Keratinocyte (primary cell): ENCODE measurements at regions not wholly inside any gene's neighbourhood (a gene's known extent, or its start where the extent isn't known, plus 50 kb on each side); places are given as distances from the start of the nearest gene placed in this dataset.

Experiments used
- DNase-seq: peaks from one replicate; pipeline ENCODE4 v3.0.0-alpha.2; 2011; ENCODE audit warnings: low read depth, missing footprints, low spot score
- FAIRE-seq: peaks from 2 replicates; lab custom pipeline; 2011; peaks lifted over from hg19 to GRCh38; lab: Jason Lieb, UNC
- H2AFZ ChIP-seq: 2 replicates; pipeline ENCODE4 v1.6.0; 2012; ENCODE audit warnings: low read length, control low read depth, inconsistent platforms; ENCODE audit not compliant: control insufficient read depth
- H3K27ac ChIP-seq: 2 replicates; pipeline ENCODE4 v1.5.1; 2011; ENCODE audit warnings: low read length; ENCODE audit not compliant: control insufficient read depth, insufficient read depth
- H3K27me3 ChIP-seq: 3 replicates; pipeline ENCODE4 v1.6.0; 2011; ENCODE audit warnings: low read length; ENCODE audit not compliant: control insufficient read depth, insufficient read depth; ENCODE audit errors: extremely low read depth
- H3K36me3 ChIP-seq, 2 experiments: 2 replicates in 1 of 2; 3 replicates in 1 of 2; pipeline ENCODE4 v1.5.1; 2011; ENCODE audit warnings: low read length in 2 of 2, mild to moderate bottlenecking in 1 of 2; ENCODE audit not compliant: control insufficient read depth in 2 of 2, insufficient read depth in 2 of 2; ENCODE audit errors: extremely low read depth in 1 of 2
- H3K4me1 ChIP-seq: 3 replicates; pipeline ENCODE4 v1.5.1; 2011; ENCODE audit warnings: low read length; ENCODE audit not compliant: control insufficient read depth, insufficient read depth; ENCODE audit errors: extremely low read depth
- H3K4me2 ChIP-seq: 3 replicates; pipeline ENCODE4 v1.6.0; 2011; ENCODE audit warnings: low read depth, low read length; ENCODE audit not compliant: control insufficient read depth, insufficient read depth; ENCODE audit errors: extremely low read depth
- H3K4me3 ChIP-seq, 3 experiments: fragments of 200-600 bp in 1 of 3; sonication (generic) in 1 of 3; 2 replicates in 2 of 3; 3 replicates in 1 of 3; pipeline ENCODE4 v1.5.1; 2011 to 2016; ENCODE audit warnings: low read length in 3 of 3, mild to moderate bottlenecking in 3 of 3, control low read depth in 2 of 3, inconsistent platforms in 1 of 3, low read depth in 1 of 3, mixed read lengths in 1 of 3, mixed run types in 1 of 3, moderate library complexity in 1 of 3; ENCODE audit not compliant: control insufficient read depth in 2 of 3, insufficient read depth in 2 of 3; ENCODE audit errors: extremely low read depth in 1 of 3
- H3K79me2 ChIP-seq: 2 replicates; pipeline ENCODE4 v1.6.0; 2012; ENCODE audit warnings: low read length; ENCODE audit not compliant: control insufficient read depth, insufficient read depth
- H3K9ac ChIP-seq: 3 replicates; pipeline ENCODE4 v1.6.0; 2011; ENCODE audit warnings: low read length; ENCODE audit not compliant: control insufficient read depth, insufficient read depth; ENCODE audit errors: extremely low read depth
- H3K9me1 ChIP-seq: 3 replicates; pipeline ENCODE4 v1.6.0; 2011; ENCODE audit warnings: low read length; ENCODE audit not compliant: control insufficient read depth, insufficient read depth; ENCODE audit errors: extremely low read depth
- H3K9me3 ChIP-seq: 2 replicates; pipeline ENCODE4 v1.5.1; 2012; ENCODE audit warnings: low read depth, low read length; ENCODE audit not compliant: control insufficient read depth
- H4K20me1 ChIP-seq: 3 replicates; pipeline ENCODE4 v1.6.0; 2011; ENCODE audit warnings: low read length; ENCODE audit not compliant: control insufficient read depth, insufficient read depth; ENCODE audit errors: extremely low read depth
- CTCF ChIP-seq, 3 experiments: IDR thresholded peaks in 1 of 3; conservative IDR thresholded peaks in 1 of 3; optimal IDR thresholded peaks in 1 of 3; 2 replicates in 2 of 3; 3 replicates in 1 of 3; pipeline versions ENCODE3 to v1.5.1; 2011; ENCODE audit warnings: low read length in 3 of 3, mild to moderate bottlenecking in 3 of 3, moderate library complexity in 2 of 3, control low read depth in 1 of 3, inconsistent platforms in 1 of 3; ENCODE audit not compliant: insufficient read depth in 2 of 3; ENCODE audit errors: extremely low read depth in 1 of 3
- EZH2 ChIP-seq: IDR thresholded peaks from one replicate; pipeline ENCODE4 v1.6.1; 2012; ENCODE audit warnings: inconsistent platforms, mild to moderate bottlenecking, low read length, moderate library complexity
- dilution Hi-C: fragments of 300-500 bp; cut with MboI; formaldehyde crosslinking; loops from one replicate; pipeline ENCODE4 v1.7.0; 2020; ENCODE audit warnings: low sequenced_read_pairs; ENCODE audit not compliant: extremely low pct_ligation_motif_present

- Histone ChIP-seq H2AFZ (no peak overlapping the region), H3K9ac (no peak overlapping the region), H3K4me3 (no peak overlapping the region), H3K79me2 (no peaks in the 10 kb centered on the region), H3K36me3 (no peaks in the 10 kb centered on the region), H3K9me1 (no peaks in the 10 kb centered on the region), H3K27ac (no peak overlapping the region), H3K27me3 (no peaks in the 10 kb centered on the region), H4K20me1 (no peaks in the 10 kb centered on the region), H3K9me3 (no peaks in the 10 kb centered on the region), H3K4me2 (no peak overlapping the region), H3K4me1 (no peaks in the 10 kb centered on the region)
- TF ChIP-seq CTCF (optimal IDR thresholded peaks at IDR 0.05 in 1 of 3, IDR thresholded peaks at IDR 0.05 in 1 of 3, conservative IDR thresholded peaks at IDR 0.05 in 1 of 3; ENCODE audit: extremely low read depth in 1 of 3, insufficient read depth in 2 of 3, low read length in 3 of 3) (no peak), EZH2 (no peak)
- no peak for DNase-seq
- dilution Hi-C loops = no loop called here
- FAIRE-seq = no peak
These were observed 425.1 kb downstream of the TSHZ3 start for GRCh38 chr19:30924069-30924636.

- Histone ChIP-seq H3K36me3 (no peaks in the 10 kb centered on the region), H3K79me2 (no peaks in the 10 kb centered on the region), H3K4me3 (no peak overlapping the region), H3K27me3 (no peaks in the 10 kb centered on the region), H3K9ac (no peak overlapping the region), H3K4me2 (no peak overlapping the region), H4K20me1 (no peaks in the 10 kb centered on the region), H3K9me3 (no peaks in the 10 kb centered on the region), H3K9me1 (no peaks in the 10 kb centered on the region), H3K27ac (no peak overlapping the region), H2AFZ (no peak overlapping the region), H3K4me1 (no peaks in the 10 kb centered on the region)
- dilution Hi-C loops = no loop called here
- DNase-seq = no peak
- TF ChIP-seq CTCF (optimal IDR thresholded peaks at IDR 0.05 in 1 of 3, IDR thresholded peaks at IDR 0.05 in 1 of 3, conservative IDR thresholded peaks at IDR 0.05 in 1 of 3; ENCODE audit: extremely low read depth in 1 of 3, insufficient read depth in 2 of 3, low read length in 3 of 3) (no peak), EZH2 (no peak)
- FAIRE-seq = no peak
These were observed 425.6 kb downstream of the TSHZ3 start for GRCh38 chr19:30923621-30924020.
